Vagina (tissue), 2 donors: ENCODE measurements at regions not wholly inside any gene's neighbourhood (a gene's known extent, or its start where the extent isn't known, plus 50 kb on each side); places are given as distances from the start of the nearest gene placed in this dataset.

Experiments used
- POLR2A ChIP-seq, 2 donors: fragments of 450-650 bp; IDR thresholded peaks; one replicate each; pipeline ENCODE4 v1.6.1; 2017; ENCODE audit warnings: antibody characterized with exemption in 2 of 2, mild to moderate bottlenecking in 2 of 2, moderate library complexity in 2 of 2
- POLR2AphosphoS5 ChIP-seq, 2 donors: sonication (generic); formaldehyde crosslinking; IDR thresholded peaks; one replicate each; pipeline ENCODE4 v1.9.0; 2017; ENCODE audit warnings: antibody characterized with exemption in 2 of 2, mild to moderate bottlenecking in 2 of 2, low read depth in 1 of 2; ENCODE audit not compliant: insufficient read depth in 1 of 2
- TF ChIP-seq, protein P1 (sequence below), 3 experiments: fragments of 450-650 bp in 2 of 3; fragments of 200-600 bp in 1 of 3; sonication (generic) in 1 of 3; IDR thresholded peaks; one replicate each; pipeline ENCODE4 v1.5.1; 2017 to 2019; ENCODE audit warnings: antibody characterized with exemption in 3 of 3, mild to moderate bottlenecking in 2 of 3, moderate library complexity in 2 of 3

DNA sequence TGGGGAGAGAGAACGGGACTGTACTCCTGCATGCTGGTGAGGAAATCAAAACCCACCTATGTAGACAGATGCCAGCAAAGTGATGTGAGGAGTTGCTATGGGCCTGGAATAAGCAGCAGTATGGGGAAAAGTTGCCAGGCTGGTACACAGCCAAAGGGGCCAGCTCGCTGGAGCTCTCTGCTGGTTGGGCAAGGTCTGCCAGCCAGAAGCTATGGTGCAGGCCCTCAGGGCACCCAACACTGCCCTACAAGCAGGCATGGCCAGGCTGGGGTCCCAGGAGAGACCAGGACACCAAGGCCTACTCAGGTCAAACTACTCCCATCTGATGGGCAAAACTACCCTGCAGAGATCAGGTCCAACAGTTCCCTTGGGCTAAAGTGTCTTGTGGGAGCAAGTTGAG, 916.6 kb downstream of the IPMK start:
- TF ChIP-seq, protein P1, sequence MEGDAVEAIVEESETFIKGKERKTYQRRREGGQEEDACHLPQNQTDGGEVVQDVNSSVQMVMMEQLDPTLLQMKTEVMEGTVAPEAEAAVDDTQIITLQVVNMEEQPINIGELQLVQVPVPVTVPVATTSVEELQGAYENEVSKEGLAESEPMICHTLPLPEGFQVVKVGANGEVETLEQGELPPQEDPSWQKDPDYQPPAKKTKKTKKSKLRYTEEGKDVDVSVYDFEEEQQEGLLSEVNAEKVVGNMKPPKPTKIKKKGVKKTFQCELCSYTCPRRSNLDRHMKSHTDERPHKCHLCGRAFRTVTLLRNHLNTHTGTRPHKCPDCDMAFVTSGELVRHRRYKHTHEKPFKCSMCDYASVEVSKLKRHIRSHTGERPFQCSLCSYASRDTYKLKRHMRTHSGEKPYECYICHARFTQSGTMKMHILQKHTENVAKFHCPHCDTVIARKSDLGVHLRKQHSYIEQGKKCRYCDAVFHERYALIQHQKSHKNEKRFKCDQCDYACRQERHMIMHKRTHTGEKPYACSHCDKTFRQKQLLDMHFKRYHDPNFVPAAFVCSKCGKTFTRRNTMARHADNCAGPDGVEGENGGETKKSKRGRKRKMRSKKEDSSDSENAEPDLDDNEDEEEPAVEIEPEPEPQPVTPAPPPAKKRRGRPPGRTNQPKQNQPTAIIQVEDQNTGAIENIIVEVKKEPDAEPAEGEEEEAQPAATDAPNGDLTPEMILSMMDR (IDR thresholded peaks at IDR 0.05) = no peak
- no peak for TF ChIP-seq POLR2A (IDR thresholded peaks at IDR 0.05)
- TF ChIP-seq POLR2AphosphoS5 (IDR thresholded peaks at IDR 0.05; ENCODE audit: insufficient read depth in 1 of 2, low read depth in 1 of 2) = no peak
